HEK293 (cell line): ENCODE measurements at regions not wholly inside any gene's neighbourhood (a gene's known extent, or its start where the extent isn't known, plus 50 kb on each side); places are given as distances from the start of the nearest gene placed in this dataset.

Source experiments
- CTCF ChIA-PET: fragments of 350-600 bp; formaldehyde crosslinking; extraction: SDS; loops from one replicate; lab custom pipeline; 2021; ENCODE audit warnings: antibody characterized with exemption; lab: Yijun Ruan, JAX
- POLR2A ChIA-PET: fragments of 300-600 bp; formaldehyde crosslinking; extraction: SDS; loops from one replicate; lab custom pipeline; 2020; ENCODE audit warnings: antibody characterized with exemption, inconsistent platforms; lab: Yijun Ruan, JAX
- H3K27ac ChIP-seq: fragments of 200-500 bp; sonication (Bioruptor generic); 2 replicates; pipeline ENCODE4 v1.5.1; 2014; ENCODE audit warnings: low read depth, low read length, control low read depth, inconsistent platforms; ENCODE audit errors: extremely low read depth
- H3K36me3 ChIP-seq, 2 experiments: fragments of 200-500 bp in 1 of 2; sonication (Bioruptor generic) in 1 of 2; 1 replicate in 1 of 2; 2 replicates in 1 of 2; pipeline ENCODE4 v1.5.1; 2014 to 2017; ENCODE audit warnings: inconsistent platforms in 2 of 2, low read length in 2 of 2; ENCODE audit not compliant: control insufficient read depth in 2 of 2, insufficient read depth in 1 of 2
- H3K4me1 ChIP-seq: fragments of 200-500 bp; sonication (Bioruptor generic); 2 replicates; pipeline ENCODE4 v1.5.1; 2014; ENCODE audit warnings: mild to moderate bottlenecking, low read length, inconsistent platforms; ENCODE audit not compliant: control insufficient read depth, insufficient read depth
- H3K4me3 ChIP-seq: 2 replicates; pipeline ENCODE4 v1.5.1; 2011; ENCODE audit warnings: low read depth, mild to moderate bottlenecking, control low read depth, low read length, moderate library complexity
- H3K9me3 ChIP-seq: fragments of 200-500 bp; sonication (Bioruptor generic); 2 replicates; pipeline ENCODE4 v1.5.1; 2014; ENCODE audit warnings: low read depth, low read length, inconsistent platforms; ENCODE audit not compliant: control insufficient read depth, insufficient read depth
- KLF16 ChIP-seq: fragments of 450-650 bp; formaldehyde crosslinking; IDR thresholded peaks from 2 replicates; pipeline ENCODE4 v1.5.1; 2017; ENCODE audit warnings: missing biosample characterization, missing genetic modification characterization
- OSR2 ChIP-seq: fragments of 450-650 bp; formaldehyde crosslinking; IDR thresholded peaks from 2 replicates; pipeline ENCODE4 v1.5.1; 2016; ENCODE audit warnings: missing biosample characterization, missing genetic modification characterization
- ZBTB7A ChIP-seq: fragments of 450-650 bp; formaldehyde crosslinking; IDR thresholded peaks from 2 replicates; pipeline ENCODE4 v1.5.1; 2016; ENCODE audit warnings: low read depth, missing biosample characterization, missing genetic modification characterization
- ZEB2 ChIP-seq: fragments of 450-650 bp; formaldehyde crosslinking; IDR thresholded peaks from 2 replicates; pipeline ENCODE4 v1.5.1; 2016; ENCODE audit warnings: missing biosample characterization, missing genetic modification characterization
- ZFHX2 ChIP-seq: fragments of 450-650 bp; formaldehyde crosslinking; conservative IDR thresholded peaks from 2 replicates; pipeline ENCODE4 v1.5.1; 2016; ENCODE audit warnings: missing biosample characterization, missing genetic modification characterization
- ZIC2 ChIP-seq: fragments of 450-650 bp; formaldehyde crosslinking; IDR thresholded peaks from 2 replicates; pipeline ENCODE4 v1.5.1; 2016; ENCODE audit warnings: missing biosample characterization, missing genetic modification characterization
- ZNF394 ChIP-seq: fragments of 450-650 bp; formaldehyde crosslinking; IDR thresholded peaks from 2 replicates; pipeline ENCODE4 v1.5.1; 2016; ENCODE audit warnings: missing biosample characterization, missing genetic modification characterization, mild to moderate bottlenecking, moderate library complexity, borderline replicate concordance
- ZNF426 ChIP-seq: fragments of 450-650 bp; formaldehyde crosslinking; IDR thresholded peaks from 2 replicates; pipeline ENCODE4 v1.5.1; 2017; ENCODE audit warnings: missing biosample characterization, missing genetic modification characterization, mild to moderate bottlenecking, inconsistent platforms, moderate library complexity
- ZNF629 ChIP-seq: fragments of 450-650 bp; formaldehyde crosslinking; IDR thresholded peaks from 2 replicates; pipeline ENCODE4 v1.5.1; 2017; ENCODE audit warnings: missing biosample characterization, missing genetic modification characterization
- ZNF76 ChIP-seq: fragments of 450-650 bp; formaldehyde crosslinking; IDR thresholded peaks from 2 replicates; pipeline ENCODE4; 2016; ENCODE audit warnings: low read depth, missing biosample characterization, missing genetic modification characterization, borderline replicate concordance
- ZNF768 ChIP-seq: fragments of 450-650 bp; formaldehyde crosslinking; IDR thresholded peaks from 2 replicates; pipeline ENCODE4 v1.5.1; 2018; ENCODE audit warnings: missing biosample characterization, mild to moderate bottlenecking, missing genetic modification characterization
- ZSCAN23 ChIP-seq: fragments of 450-650 bp; formaldehyde crosslinking; IDR thresholded peaks from 2 replicates; pipeline ENCODE4 v1.5.1; 2016; ENCODE audit warnings: missing biosample characterization, missing genetic modification characterization
- TF ChIP-seq, protein P1 (sequence below): fragments of 450-650 bp; formaldehyde crosslinking; IDR thresholded peaks from 2 replicates; pipeline ENCODE4 v1.5.1; 2016; ENCODE audit warnings: missing biosample characterization, missing genetic modification characterization
- TF ChIP-seq, protein P2 (sequence below): fragments of 450-650 bp; formaldehyde crosslinking; IDR thresholded peaks from 2 replicates; pipeline ENCODE4 v1.5.1; 2016; ENCODE audit warnings: missing biosample characterization, missing genetic modification characterization
- TF ChIP-seq, protein P3 (sequence below): fragments of 450-650 bp; formaldehyde crosslinking; IDR thresholded peaks from 2 replicates; pipeline ENCODE4 v1.5.1; 2016; ENCODE audit warnings: missing biosample characterization, missing genetic modification characterization
- TF ChIP-seq, protein P4 (sequence below): fragments of 450-650 bp; formaldehyde crosslinking; IDR thresholded peaks from 2 replicates; pipeline ENCODE4 v1.5.1; 2016; ENCODE audit warnings: missing biosample characterization, missing genetic modification characterization

DNA sequence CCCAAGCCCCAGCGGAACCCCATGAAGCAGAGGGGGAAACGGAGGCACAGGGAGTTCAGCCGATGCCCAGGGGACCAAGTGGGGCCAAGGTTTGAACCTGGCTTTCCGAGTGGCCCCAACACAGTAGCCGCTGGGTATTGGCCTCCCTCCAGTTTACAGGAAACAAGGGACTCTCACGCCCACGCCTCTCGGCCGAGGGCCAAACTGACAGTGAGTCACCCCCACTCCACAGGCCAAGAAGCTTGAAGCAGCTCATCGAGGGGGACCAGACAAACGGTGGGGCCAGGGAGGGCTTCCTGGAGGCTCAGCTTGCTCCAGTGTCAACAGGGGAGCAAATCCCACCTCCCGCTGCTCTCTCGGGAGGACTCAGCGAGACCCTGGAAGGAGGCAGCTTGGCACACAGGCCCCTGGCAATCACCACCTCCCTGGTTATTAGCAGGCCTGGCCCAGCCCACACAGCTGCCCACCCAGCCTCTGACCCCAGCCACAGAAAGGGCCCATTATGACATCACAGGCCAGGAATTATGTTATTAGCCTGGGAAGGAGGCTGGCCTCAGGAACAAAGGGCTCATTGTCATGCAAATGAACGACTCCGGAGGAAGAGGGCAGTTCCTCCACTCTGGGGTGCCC is 54.6 kb downstream of the NCOR2 start (continued):
- TF ChIP-seq, protein P1, sequence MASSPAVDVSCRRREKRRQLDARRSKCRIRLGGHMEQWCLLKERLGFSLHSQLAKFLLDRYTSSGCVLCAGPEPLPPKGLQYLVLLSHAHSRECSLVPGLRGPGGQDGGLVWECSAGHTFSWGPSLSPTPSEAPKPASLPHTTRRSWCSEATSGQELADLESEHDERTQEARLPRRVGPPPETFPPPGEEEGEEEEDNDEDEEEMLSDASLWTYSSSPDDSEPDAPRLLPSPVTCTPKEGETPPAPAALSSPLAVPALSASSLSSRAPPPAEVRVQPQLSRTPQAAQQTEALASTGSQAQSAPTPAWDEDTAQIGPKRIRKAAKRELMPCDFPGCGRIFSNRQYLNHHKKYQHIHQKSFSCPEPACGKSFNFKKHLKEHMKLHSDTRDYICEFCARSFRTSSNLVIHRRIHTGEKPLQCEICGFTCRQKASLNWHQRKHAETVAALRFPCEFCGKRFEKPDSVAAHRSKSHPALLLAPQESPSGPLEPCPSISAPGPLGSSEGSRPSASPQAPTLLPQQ (tag by site-specific recombination), result peak; percentile 94
- TF ChIP-seq, protein P2, sequence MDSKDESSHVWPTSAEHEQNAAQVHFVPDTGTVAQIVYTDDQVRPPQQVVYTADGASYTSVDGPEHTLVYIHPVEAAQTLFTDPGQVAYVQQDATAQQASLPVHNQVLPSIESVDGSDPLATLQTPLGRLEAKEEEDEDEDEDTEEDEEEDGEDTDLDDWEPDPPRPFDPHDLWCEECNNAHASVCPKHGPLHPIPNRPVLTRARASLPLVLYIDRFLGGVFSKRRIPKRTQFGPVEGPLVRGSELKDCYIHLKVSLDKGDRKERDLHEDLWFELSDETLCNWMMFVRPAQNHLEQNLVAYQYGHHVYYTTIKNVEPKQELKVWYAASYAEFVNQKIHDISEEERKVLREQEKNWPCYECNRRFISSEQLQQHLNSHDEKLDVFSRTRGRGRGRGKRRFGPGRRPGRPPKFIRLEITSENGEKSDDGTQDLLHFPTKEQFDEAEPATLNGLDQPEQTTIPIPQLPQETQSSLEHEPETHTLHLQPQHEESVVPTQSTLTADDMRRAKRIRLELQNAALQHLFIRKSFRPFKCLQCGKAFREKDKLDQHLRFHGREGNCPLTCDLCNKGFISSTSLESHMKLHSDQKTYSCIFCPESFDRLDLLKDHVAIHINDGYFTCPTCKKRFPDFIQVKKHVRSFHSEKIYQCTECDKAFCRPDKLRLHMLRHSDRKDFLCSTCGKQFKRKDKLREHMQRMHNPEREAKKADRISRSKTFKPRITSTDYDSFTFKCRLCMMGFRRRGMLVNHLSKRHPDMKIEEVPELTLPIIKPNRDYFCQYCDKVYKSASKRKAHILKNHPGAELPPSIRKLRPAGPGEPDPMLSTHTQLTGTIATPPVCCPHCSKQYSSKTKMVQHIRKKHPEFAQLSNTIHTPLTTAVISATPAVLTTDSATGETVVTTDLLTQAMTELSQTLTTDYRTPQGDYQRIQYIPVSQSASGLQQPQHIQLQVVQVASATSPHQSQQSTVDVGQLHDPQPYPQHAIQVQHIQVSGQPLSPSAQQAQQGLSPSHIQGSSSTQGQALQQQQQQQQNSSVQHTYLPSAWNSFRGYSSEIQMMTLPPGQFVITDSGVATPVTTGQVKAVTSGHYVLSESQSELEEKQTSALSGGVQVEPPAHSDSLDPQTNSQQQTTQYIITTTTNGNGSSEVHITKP (tag by site-specific recombination), result peak; percentile 66
- no peak for TF ChIP-seq ZNF76
- 0 out of 2 replicates have a peak, but pooled peaks have one; percentile 60 for TF ChIP-seq KLF16 (tag by site-specific recombination)
- peak; percentile 99 for TF ChIP-seq ZIC2 (tag by site-specific recombination)
- no peak for TF ChIP-seq ZBTB7A (tag by site-specific recombination)
- TF ChIP-seq ZNF426 (tag by site-specific recombination), result no peak
- TF ChIP-seq OSR2, result peak; percentile 62
- TF ChIP-seq ZEB2 (tag by site-specific recombination), result peak; percentile 16; the same call in 1 of the 2 replicates
- no peak for TF ChIP-seq ZSCAN23 (tag by site-specific recombination)
- TF ChIP-seq ZNF629, result peak; percentile 75
- TF ChIP-seq ZFHX2 (tag by site-specific recombination), result peak; percentile 95
- TF ChIP-seq, protein P3, sequence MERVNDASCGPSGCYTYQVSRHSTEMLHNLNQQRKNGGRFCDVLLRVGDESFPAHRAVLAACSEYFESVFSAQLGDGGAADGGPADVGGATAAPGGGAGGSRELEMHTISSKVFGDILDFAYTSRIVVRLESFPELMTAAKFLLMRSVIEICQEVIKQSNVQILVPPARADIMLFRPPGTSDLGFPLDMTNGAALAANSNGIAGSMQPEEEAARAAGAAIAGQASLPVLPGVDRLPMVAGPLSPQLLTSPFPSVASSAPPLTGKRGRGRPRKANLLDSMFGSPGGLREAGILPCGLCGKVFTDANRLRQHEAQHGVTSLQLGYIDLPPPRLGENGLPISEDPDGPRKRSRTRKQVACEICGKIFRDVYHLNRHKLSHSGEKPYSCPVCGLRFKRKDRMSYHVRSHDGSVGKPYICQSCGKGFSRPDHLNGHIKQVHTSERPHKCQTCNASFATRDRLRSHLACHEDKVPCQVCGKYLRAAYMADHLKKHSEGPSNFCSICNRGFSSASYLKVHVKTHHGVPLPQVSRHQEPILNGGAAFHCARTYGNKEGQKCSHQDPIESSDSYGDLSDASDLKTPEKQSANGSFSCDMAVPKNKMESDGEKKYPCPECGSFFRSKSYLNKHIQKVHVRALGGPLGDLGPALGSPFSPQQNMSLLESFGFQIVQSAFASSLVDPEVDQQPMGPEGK (tag by site-specific recombination), result peak; percentile 49
- TF ChIP-seq, protein P4, sequence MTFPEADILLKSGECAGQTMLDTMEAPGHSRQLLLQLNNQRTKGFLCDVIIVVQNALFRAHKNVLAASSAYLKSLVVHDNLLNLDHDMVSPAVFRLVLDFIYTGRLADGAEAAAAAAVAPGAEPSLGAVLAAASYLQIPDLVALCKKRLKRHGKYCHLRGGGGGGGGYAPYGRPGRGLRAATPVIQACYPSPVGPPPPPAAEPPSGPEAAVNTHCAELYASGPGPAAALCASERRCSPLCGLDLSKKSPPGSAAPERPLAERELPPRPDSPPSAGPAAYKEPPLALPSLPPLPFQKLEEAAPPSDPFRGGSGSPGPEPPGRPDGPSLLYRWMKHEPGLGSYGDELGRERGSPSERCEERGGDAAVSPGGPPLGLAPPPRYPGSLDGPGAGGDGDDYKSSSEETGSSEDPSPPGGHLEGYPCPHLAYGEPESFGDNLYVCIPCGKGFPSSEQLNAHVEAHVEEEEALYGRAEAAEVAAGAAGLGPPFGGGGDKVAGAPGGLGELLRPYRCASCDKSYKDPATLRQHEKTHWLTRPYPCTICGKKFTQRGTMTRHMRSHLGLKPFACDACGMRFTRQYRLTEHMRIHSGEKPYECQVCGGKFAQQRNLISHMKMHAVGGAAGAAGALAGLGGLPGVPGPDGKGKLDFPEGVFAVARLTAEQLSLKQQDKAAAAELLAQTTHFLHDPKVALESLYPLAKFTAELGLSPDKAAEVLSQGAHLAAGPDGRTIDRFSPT (tag by site-specific recombination), result peak; percentile 73; the same call in 1 of the 2 replicates

DNA sequence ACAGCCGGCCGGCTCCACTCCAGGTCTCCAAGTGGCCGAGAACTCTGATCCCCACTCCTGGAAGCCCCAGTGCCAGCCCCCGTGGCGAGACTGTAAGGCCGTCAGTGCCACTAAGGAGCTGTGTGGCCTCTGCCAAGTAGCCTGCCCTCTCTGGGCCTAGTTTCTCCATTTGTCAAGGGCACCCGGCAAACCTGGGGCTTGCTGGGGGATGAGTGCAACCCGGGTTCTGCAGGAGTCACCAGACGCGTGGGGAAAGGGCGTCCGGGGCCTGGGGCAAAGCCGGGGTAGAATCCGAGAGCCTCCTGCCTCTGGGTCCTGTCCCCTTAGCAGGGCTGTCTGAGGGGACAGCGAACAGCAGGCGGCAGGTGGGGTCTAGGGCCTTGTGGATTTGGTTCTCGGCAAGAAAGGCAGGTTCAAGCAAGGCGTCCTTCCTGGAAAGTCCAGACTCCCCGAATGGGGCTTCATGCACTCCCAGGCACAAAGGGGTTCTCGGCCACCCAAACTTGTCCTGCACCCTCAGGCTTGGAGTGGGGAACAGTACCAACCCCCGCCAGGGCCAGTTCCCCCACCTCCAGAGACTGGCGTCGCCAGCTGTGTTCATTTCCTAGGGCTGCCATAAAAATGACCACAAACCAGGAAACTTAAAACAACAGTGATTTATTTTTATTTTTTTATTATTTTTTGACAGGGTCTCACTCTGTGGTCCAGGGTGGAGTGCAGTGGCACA is 56.0 kb downstream of the NCOR2 start:
- Histone ChIP-seq H3K36me3 (peaks cover 0 to 12% of the 10 kb centered on the region in 2 experiments; a peak in 2 of 3 replicates), H3K27ac (no peak overlapping the region), H3K4me1 (peaks cover 27% of the 10 kb centered on the region), H3K4me3 (no peak overlapping the region)
- ChIA-PET CTCF (interaction anchor here (1.3 kb wide), 1 partner anchor 9 kb away, joined by 5 read pairs; no protein-coding TSS in a partner anchor), POLR2A (no interaction called here)
- peak; percentile 22 for TF ChIP-seq ZIC2 (tag by site-specific recombination)
- peak; percentile 64; the same call in 1 of the 2 replicates for TF ChIP-seq ZNF768 (tag by site-specific recombination)
- TF ChIP-seq ZNF394 (tag by site-specific recombination), result no peak
- TF ChIP-seq, all 188 proteins: peak for 2
- H3K9me3 ChIP-seq, result no peaks in the 10 kb centered on the region
